NCI-H1436 (cell line): ENCODE measurements at regions not wholly inside any gene's neighbourhood (a gene's known extent, or its start where the extent isn't known, plus 50 kb on each side); places are given as distances from the start of the nearest gene placed in this dataset.
A peak's percentile ranks its signal among the peaks of the same experiment; 100 is the strongest.

Experiments used
- DNase-seq: peaks from one replicate; lab custom pipeline; 2025; lab: John Stamatoyannopoulos, UW

DNA sequence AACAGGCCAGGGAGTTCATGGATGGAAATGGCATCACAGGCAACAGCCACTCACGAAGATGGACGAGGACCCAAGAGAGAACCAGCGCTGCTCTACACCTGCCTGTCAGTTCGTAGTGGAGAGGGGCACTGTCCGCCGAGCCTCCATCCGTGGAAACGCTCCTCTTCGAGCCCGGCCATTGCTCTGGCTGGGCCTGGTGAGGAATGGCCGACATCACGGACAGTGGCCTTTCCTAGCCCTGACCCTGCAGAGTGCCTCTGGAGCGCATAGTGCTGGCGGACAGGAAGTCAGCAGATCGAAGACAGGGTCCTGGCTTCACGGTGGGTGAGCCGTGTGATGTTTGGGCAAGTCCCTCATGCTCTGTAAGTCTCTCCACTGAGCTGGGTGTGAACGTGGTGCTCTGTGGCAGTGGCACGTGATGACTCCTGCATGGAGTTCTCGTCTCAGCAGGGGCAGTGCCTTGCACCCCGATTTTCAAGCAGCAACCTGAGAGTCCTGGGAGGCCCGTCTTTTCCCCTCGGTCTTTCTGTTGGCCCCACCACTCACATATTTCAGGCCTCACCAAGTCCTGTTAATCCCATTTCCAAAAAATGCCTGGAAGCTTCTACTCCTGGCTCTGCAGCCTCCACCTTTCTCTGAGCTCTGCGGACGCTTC is 214.4 kb downstream of the ERMARD start:
- DNase-seq, result no peak

DNA sequence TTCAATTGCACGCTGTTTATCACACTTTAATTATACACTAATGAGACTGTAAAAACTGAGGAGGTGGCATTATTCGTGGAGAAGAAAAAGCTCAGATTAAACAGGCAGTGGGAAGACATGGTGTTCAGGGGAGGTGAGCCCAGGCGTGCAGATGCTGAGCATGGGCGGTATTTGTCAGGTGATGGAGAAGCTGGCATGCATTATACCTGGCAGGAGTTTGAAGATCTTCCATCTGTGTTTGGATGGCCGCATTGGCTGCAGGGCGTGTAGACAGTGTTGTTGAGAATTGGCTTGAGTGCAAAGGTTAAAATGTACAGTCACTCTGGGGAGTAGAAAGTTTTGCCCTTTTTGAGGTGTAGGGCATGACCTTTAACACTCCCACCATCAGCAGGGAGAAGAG is 213.8 kb downstream of the ERMARD start:
- DNase-seq, result no peak

DNA sequence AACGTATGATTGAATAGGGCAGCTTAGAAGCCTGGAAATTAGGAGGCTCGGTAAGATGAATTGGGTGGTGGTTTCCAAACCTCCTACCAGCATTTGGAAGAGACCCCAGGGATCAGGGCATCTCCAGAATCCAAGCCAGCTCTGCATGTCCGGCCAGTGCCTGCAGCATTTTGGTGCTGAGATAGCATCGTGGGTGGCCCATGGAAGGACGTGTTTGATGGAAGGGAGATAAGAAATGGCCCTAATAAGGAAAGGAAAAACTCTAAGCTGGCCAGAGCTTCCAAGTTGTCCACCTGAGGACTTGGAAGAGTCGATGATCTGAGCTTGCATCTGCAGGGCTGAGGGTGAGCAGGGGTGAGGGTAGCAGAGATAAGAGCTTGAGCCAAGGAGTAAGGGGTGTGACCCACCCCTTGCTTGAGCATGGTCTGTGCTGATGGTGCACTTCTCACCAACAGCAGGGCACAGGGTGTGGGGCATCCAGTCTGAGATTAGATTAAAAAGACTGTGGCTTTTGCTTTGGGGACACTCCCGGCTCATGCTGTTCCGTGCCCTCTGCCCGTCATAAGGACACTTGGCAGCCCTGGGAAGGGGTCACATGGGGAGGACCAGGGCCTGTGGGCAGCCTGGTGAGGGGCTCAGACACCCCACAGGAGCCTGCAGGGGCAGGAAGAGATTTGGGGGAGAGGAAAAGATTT is 213.2 kb downstream of the ERMARD start:
- DNase-seq, result no peak

DNA sequence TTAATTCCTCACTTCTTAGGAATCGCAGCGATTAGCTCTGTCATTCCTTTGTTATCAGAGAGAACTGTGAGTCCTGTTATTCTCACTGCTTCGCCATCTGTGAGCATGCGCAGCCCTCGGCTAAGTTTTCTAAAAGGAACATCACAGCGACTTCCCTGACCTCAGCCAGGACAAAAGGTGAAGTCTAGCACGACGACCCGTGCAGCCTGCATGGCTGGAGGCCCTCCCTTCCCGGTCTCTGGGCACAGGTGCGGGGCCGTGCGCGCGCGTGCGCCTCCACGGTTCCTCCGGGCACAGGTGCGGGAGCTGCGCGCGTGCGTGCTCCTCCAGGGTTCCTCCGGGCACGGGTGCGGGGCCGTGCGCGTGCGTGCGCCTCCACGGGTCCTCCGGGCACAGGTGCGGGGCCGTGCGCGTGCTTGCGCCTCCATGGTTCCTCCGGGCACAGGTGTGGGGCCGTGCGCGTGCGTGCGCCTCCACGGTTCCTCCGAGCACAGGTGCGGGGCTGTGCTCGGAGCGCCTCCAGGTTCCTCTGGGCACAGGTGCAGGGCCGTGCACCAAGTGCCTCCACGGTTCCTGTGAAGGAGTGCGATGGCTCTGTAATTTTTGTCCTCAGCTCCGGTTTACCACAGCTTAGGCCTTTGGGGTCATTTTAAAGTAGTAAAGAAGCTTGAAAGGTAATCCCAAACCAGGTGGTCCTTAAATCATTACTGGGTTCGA is 212.3 kb downstream of the ERMARD start:
- DNase-seq, result no peak

DNA sequence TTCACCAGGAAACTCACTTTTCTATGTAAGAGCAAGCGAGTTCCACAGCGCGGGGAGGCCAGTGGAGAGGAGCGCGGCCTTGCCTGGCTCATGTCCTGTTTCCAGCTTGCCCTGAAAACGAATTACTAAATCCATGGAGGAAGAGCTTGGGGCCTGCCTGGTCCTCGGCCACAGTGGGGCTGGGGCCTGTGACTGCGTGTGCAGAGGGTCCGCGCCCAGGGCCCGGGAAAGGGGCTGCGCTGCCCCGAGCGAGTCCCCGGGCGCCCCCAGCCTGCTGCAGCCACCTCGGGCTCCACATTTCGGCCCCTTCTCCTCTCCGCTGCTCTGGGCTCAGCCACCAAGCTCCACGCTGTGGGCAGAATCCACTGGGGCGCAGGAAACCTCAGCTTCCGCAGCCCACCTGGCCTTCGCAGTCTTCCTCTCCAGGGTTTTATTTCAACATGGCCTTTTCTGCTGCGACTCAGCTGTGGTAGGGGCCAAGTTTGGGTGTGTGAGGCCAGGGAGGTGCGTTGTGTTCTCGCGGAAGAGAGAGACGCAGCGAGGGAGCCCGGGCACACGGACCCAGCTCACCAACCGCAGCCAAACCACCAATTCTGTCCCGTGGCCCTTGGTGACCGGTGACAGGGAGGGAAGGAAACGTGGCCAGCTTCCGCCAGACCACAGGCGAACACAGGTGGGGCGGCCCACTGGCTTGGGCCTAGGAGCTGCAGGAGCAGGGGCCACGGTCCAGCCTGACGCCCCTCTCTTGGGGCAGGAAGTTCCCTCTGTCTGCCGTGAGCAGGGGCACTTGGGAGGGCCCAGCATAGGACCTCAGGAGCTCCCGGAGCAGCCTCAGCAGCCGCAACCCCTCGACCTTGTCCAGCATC is 211.4 kb downstream of the ERMARD start:
- no peak for DNase-seq

DNA sequence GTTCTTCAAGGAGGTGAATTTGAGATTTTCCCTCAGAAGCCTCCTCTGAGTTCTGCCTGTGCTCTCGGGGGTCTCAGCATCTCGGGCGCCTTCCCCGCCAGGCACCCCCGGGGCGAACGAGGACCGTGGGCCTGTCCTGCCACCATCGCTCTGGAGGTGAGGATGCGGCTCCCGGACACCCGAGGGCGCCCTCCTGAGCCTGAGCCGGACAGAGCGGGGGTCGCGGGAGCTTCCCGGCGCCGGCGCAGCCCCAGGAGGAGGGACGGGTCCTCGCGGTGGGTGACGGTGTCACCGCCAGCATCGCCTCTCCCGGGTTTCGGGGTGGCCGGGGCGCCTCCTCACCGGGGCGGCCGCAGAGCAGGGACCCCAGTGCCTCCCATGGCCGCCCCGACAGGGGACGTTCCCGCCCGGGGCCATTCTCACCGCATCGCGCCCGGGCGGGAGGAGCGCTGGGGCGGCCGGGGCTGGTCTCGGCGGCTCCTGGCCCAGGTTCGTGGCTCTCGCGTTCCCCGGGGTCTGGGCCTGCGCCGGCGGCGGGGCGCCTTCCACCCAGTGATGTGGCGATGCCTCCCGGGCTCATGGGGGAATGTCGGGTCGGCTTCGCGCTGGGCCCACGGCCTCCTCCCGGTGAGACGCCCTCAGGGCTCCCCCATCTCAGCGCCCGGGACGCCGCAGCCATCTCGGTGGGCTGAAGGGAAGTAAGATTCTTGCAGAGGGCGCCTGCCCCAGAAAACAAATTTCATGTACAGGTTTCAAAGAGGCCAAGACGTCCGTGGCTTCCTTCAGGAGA is 210.5 kb downstream of the ERMARD start:
- no peak for DNase-seq

DNA sequence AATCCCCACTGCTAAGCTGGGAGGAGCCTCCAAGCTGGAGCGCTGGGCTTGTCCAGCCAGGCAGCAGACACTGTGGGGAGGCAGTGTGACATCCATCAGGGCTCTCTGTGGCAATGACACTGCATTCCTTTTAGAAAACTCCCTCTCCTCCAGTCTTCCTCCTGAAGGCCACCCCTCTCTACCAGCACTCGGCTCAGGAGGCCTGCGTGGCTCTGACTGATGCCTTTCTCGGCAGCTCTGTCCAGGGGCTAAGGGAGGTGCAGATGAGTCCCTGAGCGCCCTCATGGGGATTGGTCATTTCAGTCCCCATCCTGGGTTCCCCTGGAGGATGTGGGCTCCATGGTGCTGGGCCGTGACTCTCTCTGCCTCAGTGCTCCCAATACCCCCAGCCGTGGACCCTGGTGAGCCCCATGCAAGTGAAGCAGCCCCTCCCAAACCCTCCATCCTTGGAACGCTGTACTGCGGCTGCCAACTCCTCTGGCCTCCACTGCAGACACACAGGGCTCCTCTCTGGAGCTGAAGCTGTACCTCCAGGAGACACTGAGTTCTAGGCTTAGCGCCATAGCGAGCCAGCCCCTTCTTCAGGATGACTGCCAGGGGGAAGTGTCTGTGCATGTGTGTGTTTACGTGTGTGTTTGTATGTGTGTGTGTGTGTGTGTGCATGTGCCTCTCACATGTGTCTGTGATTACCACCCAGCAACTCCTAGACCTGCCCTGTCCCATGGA is 209.6 kb downstream of the ERMARD start:
- DNase-seq, result no peak

DNA sequence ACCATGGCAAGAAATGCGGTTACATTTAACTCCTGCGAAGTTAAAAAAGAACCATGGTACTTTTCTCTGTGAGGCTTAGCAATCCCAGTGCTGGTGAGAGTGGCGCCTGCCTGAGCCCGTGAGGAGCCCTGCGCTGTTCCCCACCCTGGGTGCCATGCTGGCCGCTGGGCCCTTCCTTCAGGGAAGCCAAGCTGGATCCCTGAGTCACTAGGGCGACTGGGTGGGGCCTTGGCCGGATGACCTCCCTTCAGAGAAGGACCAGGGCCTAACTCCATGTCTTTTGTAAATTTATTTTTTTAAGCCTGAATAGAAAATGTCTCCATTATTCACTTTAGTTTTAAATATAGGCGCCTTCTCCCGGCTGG is 209.1 kb downstream of the ERMARD start:
- no peak for DNase-seq

DNA sequence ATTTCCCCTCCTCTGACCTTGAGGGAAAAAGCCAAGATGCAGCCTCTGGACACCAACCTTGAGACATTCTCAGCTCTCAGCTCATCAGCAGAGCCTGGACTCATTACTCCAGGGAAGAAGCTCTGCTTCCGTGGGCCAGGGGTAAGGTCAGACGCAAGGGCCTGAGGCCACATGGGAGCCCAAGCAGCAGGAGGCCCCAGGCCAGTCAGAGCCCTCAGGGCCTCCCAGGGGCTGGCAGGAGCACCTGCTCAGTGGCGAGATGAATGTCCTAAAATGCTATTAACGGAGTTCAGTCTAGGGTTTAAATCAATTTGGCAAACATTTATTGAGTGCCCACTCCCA is 208.6 kb downstream of the ERMARD start:
- no peak for DNase-seq

DNA sequence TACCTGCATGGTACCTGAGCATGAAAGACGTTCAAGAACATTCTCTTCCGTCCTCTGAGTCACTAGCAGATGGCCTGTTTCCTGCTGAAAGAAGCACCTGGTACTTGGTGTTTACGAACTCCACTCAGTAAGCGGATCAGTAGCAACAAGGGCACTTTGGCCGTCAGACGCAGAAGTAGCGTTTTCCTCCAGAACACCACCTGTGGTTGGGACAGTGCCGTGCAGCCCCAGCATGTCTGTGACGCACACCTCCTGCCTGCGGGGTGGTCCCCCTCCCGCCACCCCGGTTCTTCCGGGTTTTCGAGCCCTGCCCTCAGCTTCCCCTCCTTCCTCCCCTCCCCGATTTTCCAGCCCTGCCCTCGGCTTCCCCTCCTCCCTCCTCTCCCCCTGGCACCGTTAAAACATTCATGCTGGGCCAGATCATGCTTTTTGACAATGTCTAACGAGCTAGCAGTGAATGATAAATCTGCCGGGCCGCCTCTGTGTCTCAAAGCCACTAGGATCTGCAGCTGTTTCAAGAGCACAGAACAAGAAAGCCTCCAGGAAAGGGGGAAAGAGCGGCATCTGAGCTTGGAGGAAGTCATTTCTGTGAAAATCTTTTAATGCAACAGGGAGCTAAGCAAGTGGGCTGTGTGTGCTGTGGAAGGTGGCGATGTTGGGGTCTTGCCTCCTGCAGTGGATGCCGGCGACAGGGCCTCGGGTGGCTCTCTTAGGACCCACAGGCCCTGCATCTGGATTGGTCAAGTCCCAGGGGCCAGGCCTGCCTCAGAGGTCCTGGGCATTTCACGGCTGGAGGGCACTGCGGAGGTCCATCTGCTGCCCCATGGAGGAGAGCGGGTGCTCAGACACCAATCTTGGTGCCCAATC is 207.9 kb downstream of the ERMARD start:
- DNase-seq, result peak; percentile 84

DNA sequence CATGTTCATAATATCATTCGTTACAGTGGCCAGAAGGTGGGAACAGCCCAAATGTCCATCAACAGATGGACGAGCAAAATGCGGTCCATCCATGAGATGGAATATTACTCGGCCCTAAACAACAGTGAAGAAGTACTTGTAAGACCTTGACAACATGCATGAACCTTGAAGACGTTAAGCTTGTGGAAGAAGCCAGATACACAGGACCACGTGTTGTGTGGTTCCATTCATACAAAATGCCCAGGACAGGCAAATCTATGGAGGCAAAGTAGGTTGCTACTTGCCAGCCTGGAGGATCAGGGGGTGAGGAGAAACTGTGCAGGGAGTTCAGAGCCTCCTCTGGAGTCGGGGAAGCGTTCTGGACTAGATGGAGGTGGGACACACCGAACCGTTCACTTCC is 207.1 kb downstream of the ERMARD start:
- no peak for DNase-seq

DNA sequence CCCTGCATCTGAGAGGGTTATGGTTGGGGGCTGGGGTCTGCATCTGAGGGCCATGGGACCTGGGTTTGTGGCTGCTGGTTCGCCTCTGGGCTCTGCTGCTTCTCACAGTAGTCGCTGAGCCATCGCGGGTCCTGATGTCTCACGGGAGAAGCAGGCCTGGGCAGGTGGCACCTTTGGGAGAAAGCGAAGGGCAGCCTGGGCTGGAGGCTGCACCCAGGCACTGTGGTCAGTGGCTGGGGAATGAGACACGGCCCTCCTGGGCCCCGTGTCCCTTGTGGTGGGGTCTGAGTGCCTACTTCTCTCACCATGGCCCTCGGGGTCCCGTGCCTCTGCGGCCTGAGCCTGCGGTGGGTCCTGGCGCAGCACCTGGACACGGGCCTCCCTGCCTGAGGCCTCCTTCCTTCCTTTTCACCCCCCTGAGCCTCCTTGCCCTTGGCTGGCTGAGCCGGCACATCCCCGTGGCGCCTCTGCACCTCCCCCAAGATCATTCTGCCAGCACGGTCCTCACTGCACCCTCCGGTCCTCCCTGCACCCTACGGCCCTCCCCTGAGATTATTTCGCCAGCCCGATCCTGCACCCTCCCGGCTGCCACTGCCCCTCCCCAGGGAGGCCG is 206.0 kb downstream of the ERMARD start:
- no peak for DNase-seq

DNA sequence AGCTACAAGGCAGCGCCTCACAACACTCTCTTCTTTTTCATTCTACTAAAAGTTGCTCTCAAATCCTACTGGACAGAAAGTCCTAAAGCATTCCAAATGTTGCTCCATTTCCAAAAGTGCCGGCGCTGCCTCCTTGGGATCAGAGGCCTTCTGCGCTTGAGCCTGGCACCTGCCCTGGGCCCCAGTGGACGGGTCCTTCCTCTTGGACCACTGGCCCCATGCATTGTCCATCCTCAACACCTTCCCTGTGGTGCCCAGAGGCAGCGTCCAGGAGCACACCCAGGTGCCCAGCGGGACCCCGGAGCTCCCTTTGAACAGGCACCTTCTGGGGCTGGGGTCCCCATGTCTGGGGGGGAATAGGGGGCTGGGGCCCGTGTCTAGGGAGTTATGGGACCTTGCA is 205.2 kb downstream of the ERMARD start:
- DNase-seq, result no peak

DNA sequence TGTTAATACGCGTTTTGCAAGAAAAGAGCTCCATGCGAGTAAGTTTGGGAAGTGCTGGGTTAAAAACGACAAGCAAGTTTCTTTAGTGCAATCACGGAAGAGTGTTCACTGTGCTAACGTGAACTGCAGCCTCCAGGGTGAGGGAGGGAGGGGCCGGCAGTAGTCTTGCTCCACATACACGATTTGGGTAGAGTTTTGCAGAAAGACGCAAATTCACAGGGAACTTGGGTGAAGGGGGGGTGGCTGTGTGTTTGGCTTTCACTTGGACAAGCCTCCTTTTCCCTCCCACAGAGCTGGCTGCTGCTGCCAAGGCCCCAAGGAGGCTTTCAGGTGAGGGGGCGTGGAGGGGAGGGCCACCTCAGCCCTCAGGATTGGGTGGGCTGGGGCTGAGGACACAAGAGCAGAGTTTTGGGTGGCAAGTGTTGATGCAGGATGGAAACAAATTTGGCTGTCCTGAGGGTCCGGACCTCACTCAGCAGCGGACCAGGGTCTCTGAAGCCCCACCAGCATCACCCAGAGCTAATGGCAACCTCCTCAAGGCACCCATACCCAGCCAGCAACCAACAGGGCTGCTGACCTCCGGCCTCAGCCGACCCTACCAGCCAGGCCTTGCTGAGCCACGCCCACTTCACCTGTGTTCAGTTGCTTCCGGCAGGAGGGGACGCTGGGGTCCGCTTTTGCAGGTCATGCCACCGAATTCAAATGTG is 204.5 kb downstream of the ERMARD start:
- no peak for DNase-seq

DNA sequence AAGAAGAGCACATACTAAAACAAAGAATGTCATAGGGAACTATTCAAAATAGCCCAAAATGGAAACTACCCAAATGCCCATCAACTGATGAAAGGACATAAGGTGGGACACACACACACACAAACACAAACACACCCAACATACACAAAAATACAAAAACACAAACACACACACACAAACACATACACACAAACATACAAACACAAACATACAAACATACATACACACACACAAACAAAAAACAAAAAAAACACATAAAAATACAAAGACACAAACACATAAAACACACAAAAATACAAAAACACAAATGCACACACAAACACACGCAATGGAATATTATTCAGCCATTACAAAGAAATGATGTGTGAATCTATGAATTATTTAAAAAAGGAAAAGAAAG is 203.6 kb downstream of the ERMARD start:
- DNase-seq, result no peak

DNA sequence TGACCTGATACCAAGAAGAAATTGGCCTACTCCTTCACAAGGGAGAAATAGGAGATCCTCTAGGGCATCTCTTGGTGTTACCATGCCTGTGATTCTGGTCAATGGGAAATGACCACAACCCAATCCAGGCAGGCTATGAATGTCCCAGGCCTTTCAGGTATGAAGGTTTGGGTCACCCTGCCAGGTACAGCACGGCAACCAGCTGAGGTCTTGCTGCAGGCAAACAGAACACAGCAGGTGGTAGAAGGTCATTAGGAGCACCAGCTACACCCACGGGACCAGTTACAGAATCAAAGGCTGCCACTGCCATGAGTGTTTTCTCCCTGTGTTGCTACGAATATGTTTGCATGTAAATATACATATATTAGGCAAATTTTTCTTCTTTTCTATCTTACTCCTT is 202.3 kb downstream of the ERMARD start:
- no peak for DNase-seq

DNA sequence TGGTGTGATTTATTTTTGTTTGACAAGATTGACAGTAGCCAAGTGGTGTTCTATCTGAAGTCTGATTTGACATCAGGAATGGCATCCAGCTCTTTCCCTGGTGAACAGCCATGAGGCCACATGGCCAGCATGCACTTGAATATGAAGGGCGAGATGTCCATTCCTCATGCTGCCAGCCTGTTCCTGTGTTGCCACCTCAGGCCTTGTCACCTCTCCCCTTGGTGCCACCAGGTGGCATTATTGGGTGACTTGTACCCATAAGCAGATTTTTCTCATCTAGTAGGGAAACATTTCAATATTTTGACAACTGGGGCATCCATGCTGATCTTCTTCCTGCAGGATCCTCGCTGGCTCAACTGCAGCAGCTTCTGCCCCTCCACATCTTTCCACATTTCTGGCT is 199.1 kb downstream of the ERMARD start:
- peak; percentile 53 for DNase-seq

DNA sequence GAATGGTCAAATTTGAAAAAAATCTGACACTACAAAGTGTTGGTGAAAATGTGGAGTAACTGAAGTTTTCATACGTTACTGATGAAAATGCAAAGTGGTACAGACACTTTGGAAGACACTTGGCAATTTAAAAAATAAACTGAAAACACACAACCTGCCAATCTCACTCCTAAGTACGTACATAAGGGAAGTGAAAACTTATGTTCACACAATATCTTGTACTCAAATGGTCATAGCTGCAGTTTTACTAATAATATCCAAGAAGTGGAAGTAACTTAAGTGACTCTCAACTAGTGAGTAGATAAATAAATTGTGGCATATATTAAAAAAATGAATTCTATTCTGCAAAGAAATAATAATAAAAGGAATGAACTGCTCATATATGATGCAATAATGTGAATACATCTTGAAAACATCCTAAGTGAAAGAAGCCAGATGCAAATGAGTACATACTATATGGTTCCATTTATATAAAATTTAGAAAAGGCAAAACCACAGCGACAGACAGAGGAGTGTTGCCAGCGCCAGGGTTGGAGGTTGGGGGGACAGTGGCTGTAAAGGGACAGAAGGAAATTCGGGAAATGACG is 198.2 kb downstream of the ERMARD start:
- no peak for DNase-seq

DNA sequence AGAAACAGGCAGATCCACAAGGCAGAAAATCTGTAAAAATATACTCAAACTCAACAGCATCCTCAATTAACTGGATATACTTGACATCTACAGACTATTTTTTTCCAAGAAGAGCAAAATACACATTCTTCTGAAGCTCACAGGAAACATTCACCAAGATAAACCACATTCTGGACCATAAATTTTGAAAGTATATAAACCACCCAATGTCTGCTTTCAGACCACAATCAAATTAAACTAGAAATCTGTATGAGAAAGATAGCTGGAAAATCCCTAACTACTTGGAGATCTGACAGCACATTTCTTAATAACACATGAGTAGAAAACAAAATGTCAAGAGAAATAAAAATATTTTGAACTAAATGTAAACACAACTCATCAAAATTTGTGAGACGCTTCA is 195.5 kb downstream of the ERMARD start:
- DNase-seq, result no peak
